ENCODE measurements at regions not wholly inside any gene's neighbourhood (a gene's known extent, or its start where the extent isn't known, plus 50 kb on each side); places are given as distances from the start of the nearest gene placed in this dataset.

- no peak for TF ChIP-seq POLR2A (IDR thresholded peaks at IDR 0.05; ENCODE audit: low read length)
- no peak for TF ChIP-seq GATA1 (IDR thresholded peaks at IDR 0.05; ENCODE audit: low read depth, low read length)
These were observed 359.0 kb upstream of the SLC30A5 start for GRCh38 chr5:68734781-68735180.
